B cell (primary cell): ENCODE measurements at regions not wholly inside any gene's neighbourhood (a gene's known extent, or its start where the extent isn't known, plus 50 kb on each side); places are given as distances from the start of the nearest gene placed in this dataset.

Source experiments
- ATAC-seq: fragments of 200-7000 bp; cut with Tn5 transposase; one replicate; pipeline ENCODE4 v1.10.0; 2021; ENCODE audit warnings: low read depth, mild to moderate bottlenecking, moderate number of reproducible peaks, moderate library complexity
- CTCF ChIA-PET: fragments of 350-600 bp; sonication (Branson Sonifier 250); formaldehyde crosslinking; loops from one replicate; lab custom pipeline; 2021; ENCODE audit warnings: antibody characterized with exemption, inconsistent platforms; lab: Charles Lee
- POLR2A ChIA-PET: fragments of 350-600 bp; sonication (Branson Sonifier 250); formaldehyde crosslinking; loops from one replicate; lab custom pipeline; 2021; ENCODE audit warnings: antibody characterized with exemption; lab: Charles Lee
- DNase-seq: peaks from one replicate; pipeline ENCODE4 v3.0.0; 2013
- H2AFZ ChIP-seq: 2 replicates; pipeline ENCODE4 v1.6.1; 2012; ENCODE audit warnings: mild to moderate bottlenecking, low read depth, low read length; ENCODE audit not compliant: insufficient read depth, poor library complexity, severe bottlenecking
- H3K27ac ChIP-seq, 2 donors: 1 replicate in 1 of 2; 2 replicates in 1 of 2; pipeline ENCODE4 v1.5.1; 2012 to 2013; ENCODE audit warnings: low read length in 2 of 2, mild to moderate bottlenecking in 2 of 2, moderate library complexity in 1 of 2
- H3K27me3 ChIP-seq, 4 experiments: fragments of 200-600 bp in 1 of 4; sonication (generic) in 1 of 4; replicated peaks in 1 of 4; 1 replicate in 2 of 4; 2 replicates in 2 of 4; pipeline versions ENCODE4 v1.6.1 to v1.7.0; 2013 to 2016; ENCODE audit warnings: low read length in 3 of 4, mild to moderate bottlenecking in 2 of 4, mixed read lengths in 1 of 4, moderate library complexity in 1 of 4; ENCODE audit not compliant: insufficient read depth in 4 of 4, control insufficient read depth in 3 of 4; ENCODE audit errors: control extremely low read depth in 1 of 4
- H3K36me3 ChIP-seq, 2 experiments: replicated peaks in 1 of 2; 1 replicate in 1 of 2; 2 replicates in 1 of 2; pipeline versions ENCODE4 v1.6.1 to v1.7.1; 2013; ENCODE audit warnings: low read length in 1 of 2; ENCODE audit not compliant: insufficient read depth in 2 of 2, control insufficient read depth in 1 of 2; ENCODE audit errors: control extremely low read depth in 1 of 2, extremely low read depth in 1 of 2
- H3K4me1 ChIP-seq, 2 donors: fragments of 200-600 bp in 1 of 2; sonication (generic) in 1 of 2; 1 replicate in 1 of 2; 2 replicates in 1 of 2; pipeline versions ENCODE4 v1.5.1 to v1.6.1; 2013 to 2017; ENCODE audit warnings: low read length in 2 of 2; ENCODE audit not compliant: control insufficient read depth in 2 of 2, insufficient read depth in 2 of 2
- H3K4me2 ChIP-seq: replicated peaks from 2 replicates; pipeline ENCODE3; 2012; ENCODE audit warnings: mild to moderate bottlenecking, low read depth, low read length; ENCODE audit not compliant: poor library complexity, severe bottlenecking
- H3K4me3 ChIP-seq, 5 experiments: fragments of 200-600 bp in 1 of 5; sonication (generic) in 1 of 5; 1 replicate in 3 of 5; 2 replicates in 2 of 5; pipeline versions ENCODE4 v1.5.1 to v1.7.0; 2011 to 2016; ENCODE audit warnings: low read length in 4 of 5, mild to moderate bottlenecking in 4 of 5, low read depth in 2 of 5, control low read depth in 1 of 5, moderate library complexity in 1 of 5; ENCODE audit not compliant: insufficient read depth in 1 of 5; ENCODE audit errors: control extremely low read depth in 1 of 5, extremely low read depth in 1 of 5
- H3K79me2 ChIP-seq: fragments of 200-600 bp; sonication (generic); one replicate; pipeline ENCODE4 v1.6.0; 2016; ENCODE audit warnings: low read length; ENCODE audit not compliant: control insufficient read depth, insufficient read depth
- H3K9ac ChIP-seq: fragments of 200-600 bp; sonication (generic); 2 replicates; pipeline ENCODE4 v1.6.1; 2017; ENCODE audit warnings: mild to moderate bottlenecking, low read length, moderate library complexity
- H3K9me3 ChIP-seq, 3 donors: one replicate each; pipeline versions ENCODE4 v1.6.1 to v1.7.1; 2013; ENCODE audit warnings: low read length in 2 of 3; ENCODE audit not compliant: control insufficient read depth in 2 of 3, insufficient read depth in 1 of 3; ENCODE audit errors: control extremely low read depth in 1 of 3
- H4K20me1 ChIP-seq: 2 replicates; pipeline ENCODE4 v1.6.0; 2012; ENCODE audit warnings: mild to moderate bottlenecking, low read length; ENCODE audit not compliant: insufficient read depth, control insufficient read depth, poor library complexity, severe bottlenecking
- H3K27ac Mint-ChIP-seq: one replicate; pipeline ENCODE4 v1.8.0; 2021; ENCODE audit warnings: mixed read lengths
- H3K27me3 Mint-ChIP-seq: one replicate; pipeline ENCODE4 v1.8.0; 2021; ENCODE audit warnings: mixed read lengths
- H3K4me1 Mint-ChIP-seq: one replicate; pipeline ENCODE4 v1.8.0; 2021; ENCODE audit warnings: mixed read lengths
- H3K4me3 Mint-ChIP-seq: one replicate; pipeline ENCODE4 v1.8.0; 2021; ENCODE audit warnings: mixed read lengths
- H3K9me3 Mint-ChIP-seq: one replicate; pipeline ENCODE4 v1.8.0; 2022; ENCODE audit warnings: mixed read lengths; ENCODE audit not compliant: insufficient read depth
- CTCF ChIP-seq: fragments of 200-600 bp; IDR thresholded peaks from one replicate; pipeline ENCODE4 v1.8.0; 2022; ENCODE audit warnings: antibody characterized with exemption, mild to moderate bottlenecking
- EZH2 ChIP-seq: IDR thresholded peaks from 2 replicates; pipeline ENCODE4 v1.6.1; 2012; ENCODE audit warnings: borderline replicate concordance, low read depth, mild to moderate bottlenecking, moderate library complexity, low read length; ENCODE audit not compliant: insufficient read depth, poor library complexity, severe bottlenecking
- WGBS: methylation state at CpG from one replicate; pipeline ENCODE4 v1.1.5; 2013; ENCODE audit warnings: missing lambda C conversion rate; ENCODE audit not compliant: insufficient coverage; 5-methylcytosine and 5-hydroxymethylcytosine counted together
- intact Hi-C: fragments of 100-400 bp; cut with micrococcal nuclease; formaldehyde crosslinking; loops from one replicate; pipeline ENCODE4 v1.10.0; 2022

- Mint-ChIP-seq H3K27ac (no peak overlapping the region), H3K27me3 (peaks cover 10% of the 10 kb centered on the region), H3K4me1 (no peaks in the 10 kb centered on the region), H3K4me3 (no peak overlapping the region), H3K9me3 (peaks cover 2% of the 10 kb centered on the region)
- CTCF ChIA-PET = no interaction called here
- no peaks in the 10 kb centered on the region for H3K79me2 ChIP-seq
- H3K27ac ChIP-seq = no peak overlapping the region
- no peaks in the 10 kb centered on the region for H3K36me3 ChIP-seq
- intact Hi-C loops = no loop called here
- no peak overlapping the region for H2AFZ ChIP-seq
- no CpG with 5 or more reads among the region's 5 CpGs for WGBS
- H3K27me3 ChIP-seq = peaks cover 0 to 8% (median 0%) of the 10 kb centered on the region in 4 experiments
- no peaks in the 10 kb centered on the region for H3K4me1 ChIP-seq
- H3K4me3 ChIP-seq = no peak overlapping the region
- no peak overlapping the region for H3K4me2 ChIP-seq
- no peak for DNase-seq
- H3K9me3 ChIP-seq = peaks cover 0 to 8% (median 0%) of the 10 kb centered on the region in 3 donors
- TF ChIP-seq CTCF (no peak), EZH2 (no peak)
- ATAC-seq = no peak
- no peaks in the 10 kb centered on the region for H4K20me1 ChIP-seq
- POLR2A ChIA-PET = no interaction called here
- no peak overlapping the region for H3K9ac ChIP-seq
Measured at GRCh38 chr12:113619202-113619601, 147.5 kb upstream of the LHX5 start.

GRCh38 chr12:113613414-113613813, 141.7 kb upstream of the LHX5 start:
- ATAC-seq (no peak), DNase-seq (no peak)
- no peaks in the 10 kb centered on the region for H4K20me1 ChIP-seq
- no peaks in the 10 kb centered on the region for H3K79me2 ChIP-seq
- CTCF ChIA-PET = no interaction called here
- intact Hi-C loops = no loop called here
- TF ChIP-seq CTCF = no peak
- no peak for TF ChIP-seq EZH2
- H3K4me2 ChIP-seq = no peak overlapping the region
- no peaks in the 10 kb centered on the region for H3K36me3 ChIP-seq
- Mint-ChIP-seq H3K4me1 (no peaks in the 10 kb centered on the region), H3K9me3 (no peaks in the 10 kb centered on the region), H3K27me3 (peaks cover 37% of the 10 kb centered on the region), H3K4me3 (no peak overlapping the region), H3K27ac (no peak overlapping the region)
- no peak overlapping the region for H3K9ac ChIP-seq
- H3K4me3 ChIP-seq = no peak overlapping the region
- WGBS = 83% methylated on average over 1 of the region's 2 CpGs
- no peak overlapping the region for H3K27ac ChIP-seq
- peaks cover 0 to 31% (median 3%) of the 10 kb centered on the region in 4 experiments for H3K27me3 ChIP-seq
- POLR2A ChIA-PET = no interaction called here
- H3K4me1 ChIP-seq = no peaks in the 10 kb centered on the region
- no peak overlapping the region for H2AFZ ChIP-seq
- peaks cover 0 to 10% (median 0%) of the 10 kb centered on the region in 3 donors for H3K9me3 ChIP-seq
